ENCODE measurements at regions not wholly inside any gene's neighbourhood (a gene's known extent, or its start where the extent isn't known, plus 50 kb on each side); places are given as distances from the start of the nearest gene placed in this dataset.

DNA sequence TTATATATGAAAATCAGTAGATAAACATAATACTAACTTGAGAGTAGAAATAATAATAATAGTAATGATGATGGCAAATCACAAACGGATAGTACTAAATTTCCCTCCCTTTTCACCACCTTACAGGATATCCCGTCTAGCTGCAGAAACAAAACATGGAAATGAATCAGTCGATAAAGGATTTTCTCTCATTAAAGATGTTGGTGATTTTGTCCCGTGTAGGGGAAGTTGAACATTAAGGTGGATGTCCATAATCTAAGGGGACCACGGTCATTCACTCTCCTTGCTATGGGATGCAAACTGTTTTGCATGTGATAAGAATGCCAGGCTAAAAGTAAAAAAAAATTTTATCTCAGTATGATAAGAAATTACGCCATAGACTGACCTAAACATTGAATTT lies 1027.7 kb upstream of the NR2F2 start:
- TF ChIP-seq TAF1 (IDR thresholded peaks at IDR 0.05; ENCODE audit: borderline replicate concordance, insufficient read depth, low read length) (no peak), POLR2AphosphoS5 (IDR thresholded peaks at IDR 0.05; ENCODE audit: low read depth, low read length) (no peak), REST (IDR thresholded peaks at IDR 0.05; ENCODE audit: insufficient read depth in 1 of 2, low read depth in 2 of 2, low read length in 2 of 2) (no peak)

Data from PFSK-1 (cell line).